SK-N-SH treated with all-trans-retinoic acid at 6 μM for 48 hours (cell line): ENCODE measurements at regions not wholly inside any gene's neighbourhood (a gene's known extent, or its start where the extent isn't known, plus 50 kb on each side); places are given as distances from the start of the nearest gene placed in this dataset.

Experiments
- ARNTL ChIP-seq: fragments of 450-650 bp; formaldehyde crosslinking; IDR thresholded peaks from 2 replicates; pipeline ENCODE4 v1.5.0; 2020; ENCODE audit warnings: low read depth, mild to moderate bottlenecking, moderate library complexity, borderline replicate concordance
- CSDC2 ChIP-seq: fragments of 250-450 bp; sonication (Bioruptor Pico); IDR thresholded peaks from 2 replicates; pipeline ENCODE4 v1.5.0; 2020; ENCODE audit warnings: mild to moderate bottlenecking, moderate library complexity
- ESRRG ChIP-seq: fragments of 250-450 bp; sonication (Bioruptor Pico); IDR thresholded peaks from 2 replicates; pipeline ENCODE4 v1.6.1; 2021; ENCODE audit warnings: mild to moderate bottlenecking
- OSR1 ChIP-seq: fragments of 250-450 bp; sonication (Bioruptor Pico); IDR thresholded peaks from 2 replicates; pipeline ENCODE4 v1.8.0; 2022; ENCODE audit warnings: moderate library complexity, mild to moderate bottlenecking, inconsistent platforms
- ZFP3 ChIP-seq: fragments of 250-450 bp; sonication (Bioruptor Pico); IDR thresholded peaks from 2 replicates; pipeline ENCODE4 v1.5.0; 2020; ENCODE audit warnings: mild to moderate bottlenecking, moderate library complexity
- ZNF70 ChIP-seq: fragments of 450-650 bp; formaldehyde crosslinking; IDR thresholded peaks from 2 replicates; pipeline ENCODE4 v1.5.0; 2020; ENCODE audit warnings: mild to moderate bottlenecking, moderate library complexity
- ZNF8 ChIP-seq: fragments of 450-650 bp; formaldehyde crosslinking; IDR thresholded peaks from 2 replicates; pipeline ENCODE4 v1.5.0; 2020; ENCODE audit warnings: mild to moderate bottlenecking, moderate library complexity
- TF ChIP-seq, protein P1 (sequence below): fragments of 250-450 bp; sonication (Bioruptor Pico); IDR thresholded peaks from 2 replicates; pipeline ENCODE4 v1.8.0; 2020; ENCODE audit warnings: mild to moderate bottlenecking, moderate library complexity, borderline replicate concordance

DNA sequence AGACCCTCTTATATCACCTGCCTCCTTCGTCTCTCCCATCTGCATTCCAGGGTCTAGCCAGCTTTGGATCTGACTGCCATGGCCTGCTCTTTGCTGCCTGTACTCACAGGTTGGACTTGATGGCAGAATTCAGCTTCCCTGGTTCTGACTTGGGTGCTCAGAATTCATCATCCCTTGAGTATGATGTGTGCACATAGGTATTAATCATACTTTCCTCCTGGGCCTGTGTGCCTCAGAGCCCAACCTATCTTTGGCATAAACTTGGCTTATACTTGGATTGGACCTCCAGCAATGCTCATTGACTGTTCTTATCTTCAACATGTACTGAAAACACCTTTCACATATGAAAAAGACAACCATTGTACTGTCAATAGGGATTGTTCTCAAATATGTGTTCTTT is 70.7 kb upstream of the LMNTD1 start:
- no peak for TF ChIP-seq ZFP3 (CRISPR knock-in tag)
- no peak for TF ChIP-seq OSR1 (CRISPR knock-in tag)
- TF ChIP-seq, protein P1, sequence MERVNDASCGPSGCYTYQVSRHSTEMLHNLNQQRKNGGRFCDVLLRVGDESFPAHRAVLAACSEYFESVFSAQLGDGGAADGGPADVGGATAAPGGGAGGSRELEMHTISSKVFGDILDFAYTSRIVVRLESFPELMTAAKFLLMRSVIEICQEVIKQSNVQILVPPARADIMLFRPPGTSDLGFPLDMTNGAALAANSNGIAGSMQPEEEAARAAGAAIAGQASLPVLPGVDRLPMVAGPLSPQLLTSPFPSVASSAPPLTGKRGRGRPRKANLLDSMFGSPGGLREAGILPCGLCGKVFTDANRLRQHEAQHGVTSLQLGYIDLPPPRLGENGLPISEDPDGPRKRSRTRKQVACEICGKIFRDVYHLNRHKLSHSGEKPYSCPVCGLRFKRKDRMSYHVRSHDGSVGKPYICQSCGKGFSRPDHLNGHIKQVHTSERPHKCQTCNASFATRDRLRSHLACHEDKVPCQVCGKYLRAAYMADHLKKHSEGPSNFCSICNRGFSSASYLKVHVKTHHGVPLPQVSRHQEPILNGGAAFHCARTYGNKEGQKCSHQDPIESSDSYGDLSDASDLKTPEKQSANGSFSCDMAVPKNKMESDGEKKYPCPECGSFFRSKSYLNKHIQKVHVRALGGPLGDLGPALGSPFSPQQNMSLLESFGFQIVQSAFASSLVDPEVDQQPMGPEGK: no peak
- TF ChIP-seq ESRRG (CRISPR knock-in tag): no peak
- TF ChIP-seq ARNTL (CRISPR knock-in tag): no peak
- TF ChIP-seq CSDC2: no peak
- no peak for TF ChIP-seq ZNF70 (CRISPR knock-in tag)
- no peak for TF ChIP-seq ZNF8 (CRISPR knock-in tag)
